ENCODE measurements at regions not wholly inside any gene's neighbourhood (a gene's known extent, or its start where the extent isn't known, plus 50 kb on each side); places are given as distances from the start of the nearest gene placed in this dataset.

GRCh38 chr4:79170077-79170476, 155.8 kb downstream of the NAA11 start:
- H3K14ac ChIP-seq (ENCODE audit: insufficient read depth, low read length), result no peak overlapping the region
- no peak overlapping the region for H4K91ac ChIP-seq (ENCODE audit: insufficient read length, low read depth, low read length)
- no peak overlapping the region for H4K8ac ChIP-seq (replicated peaks; ENCODE audit: insufficient read length, low read depth, low read length)
- TF ChIP-seq, protein P1, sequence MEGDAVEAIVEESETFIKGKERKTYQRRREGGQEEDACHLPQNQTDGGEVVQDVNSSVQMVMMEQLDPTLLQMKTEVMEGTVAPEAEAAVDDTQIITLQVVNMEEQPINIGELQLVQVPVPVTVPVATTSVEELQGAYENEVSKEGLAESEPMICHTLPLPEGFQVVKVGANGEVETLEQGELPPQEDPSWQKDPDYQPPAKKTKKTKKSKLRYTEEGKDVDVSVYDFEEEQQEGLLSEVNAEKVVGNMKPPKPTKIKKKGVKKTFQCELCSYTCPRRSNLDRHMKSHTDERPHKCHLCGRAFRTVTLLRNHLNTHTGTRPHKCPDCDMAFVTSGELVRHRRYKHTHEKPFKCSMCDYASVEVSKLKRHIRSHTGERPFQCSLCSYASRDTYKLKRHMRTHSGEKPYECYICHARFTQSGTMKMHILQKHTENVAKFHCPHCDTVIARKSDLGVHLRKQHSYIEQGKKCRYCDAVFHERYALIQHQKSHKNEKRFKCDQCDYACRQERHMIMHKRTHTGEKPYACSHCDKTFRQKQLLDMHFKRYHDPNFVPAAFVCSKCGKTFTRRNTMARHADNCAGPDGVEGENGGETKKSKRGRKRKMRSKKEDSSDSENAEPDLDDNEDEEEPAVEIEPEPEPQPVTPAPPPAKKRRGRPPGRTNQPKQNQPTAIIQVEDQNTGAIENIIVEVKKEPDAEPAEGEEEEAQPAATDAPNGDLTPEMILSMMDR (conservative IDR thresholded peaks at IDR 0.05), result no peak
- Mint-ChIP-seq H3K27me3 (ENCODE audit: low read depth) (no peaks in the 10 kb centered on the region; the same call in 1 of the 2 replicates), H3K9me3 (peaks cover 7 to 9% of the 10 kb centered on the region in 2 experiments; a peak in 4 of 5 replicates), H3K4me3 (no peak overlapping the region), H3K27ac (no peak overlapping the region), H3K4me1 (no peaks in the 10 kb centered on the region), H3K36me3 (ENCODE audit: insufficient read depth in 1 of 3, low read depth in 3 of 3) (peaks cover 0 to 7% (median 3%) of the 10 kb centered on the region in 3 experiments; a peak in 4 of 7 replicates)
- no peaks in the 10 kb centered on the region for H3K79me2 ChIP-seq (ENCODE audit: insufficient read depth, low read length)
- no peaks in the 10 kb centered on the region for H3K23me2 ChIP-seq (ENCODE audit: insufficient read length, low read depth, low read length, poor library complexity, severe bottlenecking)
- no peak overlapping the region for H2AK5ac ChIP-seq (ENCODE audit: insufficient read length, low read length)
- no peaks in the 10 kb centered on the region for H3K4me1 ChIP-seq (ENCODE audit: insufficient read depth, low read length)
- H2BK12ac ChIP-seq (ENCODE audit: insufficient read length, low read depth, low read length), result no peak overlapping the region
- H3K9me3 ChIP-seq (ENCODE audit: control insufficient read depth, low read depth, low read length), result no peaks in the 10 kb centered on the region
- H3K23ac ChIP-seq (ENCODE audit: insufficient read length, low read depth, low read length), result no peak overlapping the region
- H2BK120ac ChIP-seq (ENCODE audit: low read depth, low read length, poor library complexity, severe bottlenecking), result no peak overlapping the region
- no peak for DNase-seq
- no peak overlapping the region for H2BK20ac ChIP-seq (ENCODE audit: low read depth, low read length, poor library complexity, severe bottlenecking)
- no peak overlapping the region for H3K27ac ChIP-seq (ENCODE audit: insufficient read length, low read depth, low read length)
- H3K9ac ChIP-seq (ENCODE audit: extremely low read depth, insufficient read length, low read length), result no peak overlapping the region
- no peak overlapping the region for H3K4ac ChIP-seq (ENCODE audit: low read depth, low read length)
- no peak overlapping the region for H3K56ac ChIP-seq (ENCODE audit: insufficient read length, low read depth, low read length)
- H2BK15ac ChIP-seq (ENCODE audit: low read depth, low read length), result no peak overlapping the region
- no peaks in the 10 kb centered on the region for H3K27me3 ChIP-seq (ENCODE audit: insufficient read depth, low read length)
- no peaks in the 10 kb centered on the region for H3K79me1 ChIP-seq (ENCODE audit: insufficient read depth, low read depth, low read length, poor library complexity, severe bottlenecking)
- H4K5ac ChIP-seq (ENCODE audit: insufficient read length, low read depth, low read length), result no peak overlapping the region
- no peak overlapping the region for H2AFZ ChIP-seq (ENCODE audit: low read length)
- no peak overlapping the region for H3K18ac ChIP-seq (ENCODE audit: insufficient read length, low read depth, low read length)
- no peak overlapping the region for H3T11ph ChIP-seq (ENCODE audit: low read length)
- H2BK5ac ChIP-seq (ENCODE audit: insufficient read length, low read length), result no peak overlapping the region
- H3K4me2 ChIP-seq (ENCODE audit: insufficient read depth, insufficient read length, low read length), result no peak overlapping the region
- no peaks in the 10 kb centered on the region for H4K20me1 ChIP-seq (ENCODE audit: control insufficient read depth, insufficient read depth, insufficient read length)
- no CpG with 5 or more reads among the region's 1 CpG for WGBS (ENCODE audit: extremely low coverage, insufficient read length, low lambda C conversion rate)

Measured in H9 (cell line).